Hematopoietic multipotent progenitor cell treated with erythropoietin and hydrocortisone succinate and interleukin-3 and kit ligand, for 8 days (in vitro differentiated cells): ENCODE measurements at regions not wholly inside any gene's neighbourhood (a gene's known extent, or its start where the extent isn't known, plus 50 kb on each side); places are given as distances from the start of the nearest gene placed in this dataset.
A peak's percentile ranks its signal among the peaks of the same experiment; 100 is the strongest.
"Not testable (repeated sequence)": the region's sequence is repeated elsewhere in the genome, so short reads cannot be mapped to it uniquely, and the experiment has no call there.

Experiments
- DNase-seq: peaks from one replicate; pipeline ENCODE4 v3.0.0-alpha.2; 2015

GRCh38 chr2:176885661-176886060, 326.9 kb upstream of the HNRNPA3 start:
- DNase-seq: no peak

GRCh38 chr2:176891105-176891504, 321.5 kb upstream of the HNRNPA3 start:
- no peak for DNase-seq

GRCh38 chr2:176891857-176892256, 320.7 kb upstream of the HNRNPA3 start:
- no peak for DNase-seq

GRCh38 chr2:176892676-176893226, 319.8 kb upstream of the HNRNPA3 start:
- no peak for DNase-seq

- DNase-seq: no peak
Observed at GRCh38 chr2:176895158-176895557, 317.4 kb upstream of the HNRNPA3 start.

GRCh38 chr2:176902454-176902853, 310.1 kb upstream of the HNRNPA3 start:
- no peak for DNase-seq

- DNase-seq: not testable (repeated sequence)
Observed at GRCh38 chr2:176904053-176904452, 308.5 kb upstream of the HNRNPA3 start.

GRCh38 chr2:176907341-176907740, 305.3 kb upstream of the HNRNPA3 start:
- no peak for DNase-seq

- no peak for DNase-seq
Observed at GRCh38 chr2:176910828-176911227, 301.8 kb upstream of the HNRNPA3 start.

GRCh38 chr2:176913955-176914354, 298.6 kb upstream of the HNRNPA3 start:
- DNase-seq: no peak

- no peak for DNase-seq
Observed at GRCh38 chr2:176914371-176914770, 298.2 kb upstream of the HNRNPA3 start.

GRCh38 chr2:176922545-176922944, 290.0 kb upstream of the HNRNPA3 start:
- DNase-seq: not testable (repeated sequence)

GRCh38 chr2:176923205-176923604, 289.4 kb upstream of the HNRNPA3 start:
- no peak for DNase-seq

GRCh38 chr2:176924909-176925534, 287.6 kb upstream of the HNRNPA3 start:
- DNase-seq: no peak

- DNase-seq: no peak
Observed at GRCh38 chr2:176926453-176926852, 286.1 kb upstream of the HNRNPA3 start.

- not testable (repeated sequence) for DNase-seq
Observed at GRCh38 chr2:176929387-176929786, 283.2 kb upstream of the HNRNPA3 start.

- peak; percentile 5 for DNase-seq
Observed at GRCh38 chr2:176931588-176932563, 280.7 kb upstream of the HNRNPA3 start.

- DNase-seq: no peak
Observed at GRCh38 chr2:176934131-176934530, 278.5 kb upstream of the HNRNPA3 start.

- no peak for DNase-seq
Observed at GRCh38 chr2:176934869-176935415, 277.7 kb upstream of the HNRNPA3 start.

GRCh38 chr2:176935543-176936102, 277.0 kb upstream of the HNRNPA3 start:
- DNase-seq: no peak

GRCh38 chr2:176936410-176936809, 276.2 kb upstream of the HNRNPA3 start:
- DNase-seq: no peak

- DNase-seq: no peak
Observed at GRCh38 chr2:176944998-176945397, 267.6 kb upstream of the HNRNPA3 start.

GRCh38 chr2:176947754-176948153, 264.8 kb upstream of the HNRNPA3 start:
- no peak for DNase-seq
